OCI-LY3 (cell line): ENCODE measurements at regions not wholly inside any gene's neighbourhood (a gene's known extent, or its start where the extent isn't known, plus 50 kb on each side); places are given as distances from the start of the nearest gene placed in this dataset.

Source experiments
- H2AFZ ChIP-seq: fragments of 200-600, 300-600 bp; shearing (Covaris generic); 2 replicates; pipeline ENCODE4 v1.6.0; 2014; ENCODE audit warnings: antibody characterized with exemption, low read depth, low read length
- H3K27ac ChIP-seq: fragments of 200-600, 300-600 bp; sonication (generic); 2 replicates; pipeline ENCODE4 v1.5.1; 2014; ENCODE audit warnings: mild to moderate bottlenecking, low read length, moderate library complexity, mixed read lengths
- H3K27me3 ChIP-seq: fragments of 200-600, 300-600 bp; sonication (generic); 2 replicates; pipeline ENCODE4 v1.6.1; 2014; ENCODE audit warnings: low read depth, low read length, mixed read lengths
- H3K36me3 ChIP-seq: fragments of 200-600, 300-600 bp; sonication (generic); replicated peaks from 2 replicates; pipeline ENCODE3; 2014; ENCODE audit warnings: low read depth, low read length, mixed read lengths
- H3K4me1 ChIP-seq: fragments of 300-600, 200-600 bp; sonication (generic); 2 replicates; pipeline ENCODE4 v1.6.1; 2014; ENCODE audit warnings: low read length, mixed read lengths
- H3K4me2 ChIP-seq: fragments of 200-600, 300-600 bp; sonication (generic); 2 replicates; pipeline ENCODE4 v1.6.1; 2014; ENCODE audit warnings: low read length, mixed read lengths
- H3K4me3 ChIP-seq: fragments of 300-600, 200-600 bp; sonication (generic); 2 replicates; pipeline ENCODE4 v1.5.1; 2014; ENCODE audit warnings: antibody characterized with exemption, mild to moderate bottlenecking, low read length, moderate library complexity
- H3K79me2 ChIP-seq: fragments of 300-600, 200-600 bp; shearing (Covaris generic); 2 replicates; pipeline ENCODE4 v1.6.1; 2014; ENCODE audit warnings: mild to moderate bottlenecking, low read length, mixed read lengths
- H3K9ac ChIP-seq: fragments of 300-600, 200-600 bp; shearing (Covaris generic); 2 replicates; pipeline ENCODE4 v1.6.0; 2014; ENCODE audit warnings: mild to moderate bottlenecking, low read length, moderate library complexity
- H3K9me3 ChIP-seq: fragments of 200-600, 300-600 bp; shearing (Covaris generic); 2 replicates; pipeline ENCODE4 v1.6.1; 2014; ENCODE audit warnings: low read length, mixed read lengths; ENCODE audit not compliant: insufficient read depth
- H4K20me1 ChIP-seq: fragments of 200-600, 300-600 bp; sonication (generic); 2 replicates; pipeline ENCODE4 v1.6.1; 2016; ENCODE audit warnings: low read length, mixed read lengths; ENCODE audit not compliant: insufficient read depth
- CTCF ChIP-seq: fragments of 200-600, 300-600 bp; sonication (generic); IDR thresholded peaks from 2 replicates; pipeline ENCODE4 v1.5.1; 2014; ENCODE audit warnings: antibody characterized with exemption, low read length, low read depth
- EZH2phosphoT487 ChIP-seq: fragments of 200-600 bp; shearing (Covaris generic); IDR thresholded peaks from 2 replicates; pipeline ENCODE4 v1.6.1; 2018; ENCODE audit warnings: antibody characterized with exemption, mixed run types, low read depth

- Histone ChIP-seq H3K9ac (no peak overlapping the region), H3K27ac (no peak overlapping the region), H3K4me3 (no peak overlapping the region), H3K27me3 (no peaks in the 10 kb centered on the region), H3K4me2 (no peak overlapping the region), H3K4me1 (no peaks in the 10 kb centered on the region), H2AFZ (no peak overlapping the region), H3K79me2 (no peaks in the 10 kb centered on the region), H4K20me1 (no peaks in the 10 kb centered on the region), H3K36me3 (no peaks in the 10 kb centered on the region), H3K9me3 (no peaks in the 10 kb centered on the region)
- TF ChIP-seq CTCF (no peak), EZH2phosphoT487 (no peak)
Observed at GRCh38 chr5:57777174-57777581, 294.6 kb upstream of the ACTBL2 start.

- Histone ChIP-seq H3K27ac (no peak overlapping the region), H3K4me2 (no peak overlapping the region), H3K27me3 (no peaks in the 10 kb centered on the region), H2AFZ (no peak overlapping the region), H3K9ac (no peak overlapping the region), H3K9me3 (no peaks in the 10 kb centered on the region), H3K36me3 (no peaks in the 10 kb centered on the region), H3K4me3 (no peak overlapping the region), H3K4me1 (no peaks in the 10 kb centered on the region), H4K20me1 (no peaks in the 10 kb centered on the region), H3K79me2 (no peaks in the 10 kb centered on the region)
- TF ChIP-seq CTCF (no peak), EZH2phosphoT487 (no peak)
Observed at GRCh38 chr5:57776035-57776434, 293.4 kb upstream of the ACTBL2 start.

- Histone ChIP-seq H3K36me3 (no peaks in the 10 kb centered on the region), H3K4me1 (no peaks in the 10 kb centered on the region), H3K27ac (no peak overlapping the region), H3K9ac (no peak overlapping the region), H3K27me3 (no peaks in the 10 kb centered on the region), H4K20me1 (no peaks in the 10 kb centered on the region), H3K4me3 (no peak overlapping the region), H3K4me2 (no peak overlapping the region), H3K79me2 (no peaks in the 10 kb centered on the region), H3K9me3 (no peaks in the 10 kb centered on the region), H2AFZ (no peak overlapping the region)
- TF ChIP-seq EZH2phosphoT487 (no peak), CTCF (no peak)
Observed at GRCh38 chr5:57774439-57774838, 291.8 kb upstream of the ACTBL2 start.

GRCh38 chr5:57772512-57772911 is 289.9 kb upstream of the ACTBL2 start:
- Histone ChIP-seq H3K36me3 (no peaks in the 10 kb centered on the region), H3K27me3 (no peaks in the 10 kb centered on the region), H3K9ac (no peak overlapping the region), H3K4me2 (no peak overlapping the region), H2AFZ (no peak overlapping the region), H4K20me1 (no peaks in the 10 kb centered on the region), H3K9me3 (no peaks in the 10 kb centered on the region), H3K4me1 (no peaks in the 10 kb centered on the region), H3K27ac (no peak overlapping the region), H3K4me3 (no peak overlapping the region), H3K79me2 (no peaks in the 10 kb centered on the region)
- no peak for TF ChIP-seq EZH2phosphoT487
- TF ChIP-seq CTCF: no peak
